GM18951 (cell line): ENCODE measurements at regions not wholly inside any gene's neighbourhood (a gene's known extent, or its start where the extent isn't known, plus 50 kb on each side); places are given as distances from the start of the nearest gene placed in this dataset.

Experiments
- POLR2A ChIP-seq: IDR thresholded peaks from 4 replicates; pipeline ENCODE4 v1.6.1; 2011; ENCODE audit warnings: mild to moderate bottlenecking; ENCODE audit not compliant: insufficient read length, insufficient read depth; ENCODE audit errors: extremely low read depth
- in situ Hi-C: fragments of 300-500 bp; cut with MboI; formaldehyde crosslinking; loops from one replicate; pipeline ENCODE4 v1.12.0; 2022; ENCODE audit warnings: low sequenced_read_pairs, mixed read lengths, inconsistent platforms; ENCODE audit not compliant: unreplicated experiment

DNA sequence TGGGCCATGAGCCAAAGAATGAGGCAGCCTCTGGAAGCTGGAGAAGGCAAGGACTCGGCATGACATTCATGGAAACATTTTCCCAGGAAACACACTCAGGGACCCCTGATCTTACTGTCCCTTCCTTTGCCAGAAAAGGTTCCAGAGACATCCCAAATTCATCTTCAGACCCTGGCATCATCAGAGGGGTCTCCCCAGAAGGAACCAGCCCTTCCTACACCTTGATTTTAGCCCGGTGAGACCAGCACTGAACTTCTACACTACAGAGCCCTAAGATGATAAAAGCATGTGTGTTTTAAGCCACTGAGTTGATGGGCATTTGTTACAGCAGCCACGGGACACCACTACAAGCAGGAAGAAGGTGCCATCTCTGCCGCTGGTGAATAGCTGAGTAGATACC lies 262.3 kb downstream of the C16orf95 start:
- no peak for TF ChIP-seq POLR2A
- in situ Hi-C loops = no loop called here

DNA sequence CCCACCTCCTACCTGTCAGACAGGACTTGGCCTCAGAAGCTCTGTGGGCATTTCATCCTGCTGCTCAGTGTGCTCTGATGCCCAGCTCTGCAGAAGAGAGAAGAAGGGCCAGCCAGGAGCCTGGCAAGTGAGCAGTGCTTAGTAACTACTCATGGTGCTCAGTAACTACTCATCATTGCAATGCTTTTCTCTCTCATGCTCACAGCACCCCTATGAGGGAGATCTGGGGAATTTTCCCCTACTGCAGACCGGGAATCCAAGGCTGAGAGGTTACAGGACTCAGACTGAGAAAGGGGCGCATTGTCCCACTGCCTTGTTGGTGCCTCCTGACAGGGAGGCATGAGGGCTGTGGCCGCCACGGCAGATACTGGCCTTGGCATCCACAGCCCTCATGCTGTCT lies 261.1 kb downstream of the C16orf95 start:
- in situ Hi-C loops = no loop called here
- no peak for TF ChIP-seq POLR2A

DNA sequence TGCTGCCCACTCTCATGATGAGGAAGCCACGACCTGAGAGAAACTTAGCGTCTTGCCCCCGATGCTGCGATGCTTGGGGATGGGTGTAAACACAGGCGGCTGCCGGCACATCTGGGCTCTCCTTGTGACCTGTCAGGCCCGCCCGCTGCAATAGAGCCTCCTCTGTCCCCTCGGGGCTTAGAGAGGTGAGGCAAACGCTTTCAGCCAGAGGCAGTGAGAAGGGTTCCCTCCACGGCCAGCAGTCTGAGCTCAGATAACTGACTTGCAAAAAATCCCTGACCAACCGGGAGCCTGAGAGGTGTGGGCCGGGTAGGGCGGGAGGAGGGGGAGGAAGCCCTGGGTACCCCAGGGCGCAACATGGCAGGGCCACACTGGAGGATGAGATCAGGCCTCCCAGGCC lies 260.6 kb downstream of the C16orf95 start:
- no peak for TF ChIP-seq POLR2A

DNA sequence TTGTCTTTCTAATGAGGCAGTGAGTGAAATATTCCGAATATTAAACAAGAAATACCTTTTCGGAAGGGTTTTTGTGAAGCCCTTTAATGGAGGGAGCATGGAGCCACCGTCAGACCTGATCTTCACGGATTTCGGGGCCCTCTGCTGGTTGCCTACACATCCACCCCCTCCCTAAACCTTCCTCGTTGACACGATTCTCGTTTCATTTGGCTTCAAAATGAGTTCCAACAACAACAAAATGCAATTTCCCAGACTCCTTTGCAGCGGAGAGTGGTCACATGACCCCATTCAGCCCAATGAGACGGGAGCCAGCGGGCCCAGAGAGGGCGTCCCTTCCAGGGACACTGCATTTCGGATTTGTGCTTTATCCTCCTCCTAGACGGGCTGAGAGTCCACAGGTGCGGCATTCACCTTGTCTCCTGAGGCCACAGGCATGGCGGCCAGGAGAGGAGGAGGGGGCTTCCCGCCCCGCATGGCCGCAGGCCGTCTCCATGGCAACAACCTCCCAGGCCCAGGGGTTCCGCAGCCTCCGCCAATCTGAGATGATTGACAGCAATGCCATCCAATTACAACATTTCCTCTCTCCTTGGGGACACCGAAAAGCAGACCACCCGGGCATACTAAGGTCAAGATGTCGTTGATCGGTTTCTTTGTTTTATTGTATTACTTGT lies 259.8 kb downstream of the C16orf95 start:
- TF ChIP-seq POLR2A = no peak
- in situ Hi-C loops = no loop called here

More for the DNA sequence above, 260.6 kb downstream of the C16orf95 start:
- in situ Hi-C loops = no loop called here

DNA sequence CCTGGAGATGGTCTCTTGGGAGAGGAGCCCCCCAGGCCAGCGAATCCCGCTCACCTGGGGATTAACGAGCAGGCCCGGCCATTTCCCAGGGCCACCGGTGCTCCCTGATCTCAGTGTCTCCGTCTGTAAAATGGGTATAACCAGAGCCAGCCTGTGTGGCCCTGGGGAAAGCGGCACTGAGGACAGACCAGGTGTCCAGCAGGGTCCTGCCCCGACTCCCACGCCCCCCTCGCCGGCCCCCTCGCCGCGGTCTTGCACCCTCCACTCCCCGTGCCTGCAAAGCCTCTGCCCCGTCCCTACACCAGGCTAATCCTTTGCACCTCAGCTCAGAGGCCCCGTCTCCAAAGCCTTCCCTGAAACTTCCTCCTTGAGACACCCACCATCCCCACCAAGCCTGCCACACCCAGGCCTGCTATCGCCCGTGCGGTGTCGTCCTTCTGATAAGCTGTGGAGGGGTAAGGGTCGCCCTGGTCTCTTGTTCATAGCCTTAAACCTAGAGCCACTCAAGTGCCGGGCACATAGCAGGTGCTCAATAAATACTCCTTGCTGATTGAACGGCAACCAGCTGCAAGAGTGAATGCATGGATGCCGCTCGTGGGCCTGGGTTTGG lies 259.1 kb downstream of the C16orf95 start:
- TF ChIP-seq POLR2A = no peak

DNA sequence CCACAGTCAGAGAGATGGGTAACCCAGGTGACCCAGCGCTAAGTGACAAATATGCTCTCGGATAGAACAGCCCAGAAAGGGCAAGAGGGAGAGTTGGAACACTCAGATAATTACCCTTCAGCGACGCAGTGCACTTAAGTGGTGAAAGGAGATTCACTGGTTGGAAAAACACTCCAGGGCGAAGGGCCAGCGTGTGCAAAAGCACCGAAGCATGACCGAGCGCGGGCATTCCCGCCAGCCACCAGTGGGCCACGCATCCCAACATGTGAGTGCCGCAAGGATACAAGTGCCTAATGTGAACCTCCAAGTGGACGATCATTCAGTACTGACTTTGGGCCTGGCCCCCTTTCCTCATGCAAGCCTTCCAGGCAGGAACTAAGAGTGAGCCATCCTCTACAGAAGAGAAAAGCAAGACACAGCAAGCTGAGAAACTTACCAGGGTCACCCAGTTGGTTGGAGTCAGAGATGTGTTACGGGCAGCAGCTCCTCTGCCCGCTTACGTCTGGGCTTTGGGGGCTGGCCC lies 258.4 kb downstream of the C16orf95 start:
- no peak for TF ChIP-seq POLR2A
- in situ Hi-C loops = no loop called here

More for the DNA sequence above, 259.1 kb downstream of the C16orf95 start:
- in situ Hi-C loops = no loop called here

DNA sequence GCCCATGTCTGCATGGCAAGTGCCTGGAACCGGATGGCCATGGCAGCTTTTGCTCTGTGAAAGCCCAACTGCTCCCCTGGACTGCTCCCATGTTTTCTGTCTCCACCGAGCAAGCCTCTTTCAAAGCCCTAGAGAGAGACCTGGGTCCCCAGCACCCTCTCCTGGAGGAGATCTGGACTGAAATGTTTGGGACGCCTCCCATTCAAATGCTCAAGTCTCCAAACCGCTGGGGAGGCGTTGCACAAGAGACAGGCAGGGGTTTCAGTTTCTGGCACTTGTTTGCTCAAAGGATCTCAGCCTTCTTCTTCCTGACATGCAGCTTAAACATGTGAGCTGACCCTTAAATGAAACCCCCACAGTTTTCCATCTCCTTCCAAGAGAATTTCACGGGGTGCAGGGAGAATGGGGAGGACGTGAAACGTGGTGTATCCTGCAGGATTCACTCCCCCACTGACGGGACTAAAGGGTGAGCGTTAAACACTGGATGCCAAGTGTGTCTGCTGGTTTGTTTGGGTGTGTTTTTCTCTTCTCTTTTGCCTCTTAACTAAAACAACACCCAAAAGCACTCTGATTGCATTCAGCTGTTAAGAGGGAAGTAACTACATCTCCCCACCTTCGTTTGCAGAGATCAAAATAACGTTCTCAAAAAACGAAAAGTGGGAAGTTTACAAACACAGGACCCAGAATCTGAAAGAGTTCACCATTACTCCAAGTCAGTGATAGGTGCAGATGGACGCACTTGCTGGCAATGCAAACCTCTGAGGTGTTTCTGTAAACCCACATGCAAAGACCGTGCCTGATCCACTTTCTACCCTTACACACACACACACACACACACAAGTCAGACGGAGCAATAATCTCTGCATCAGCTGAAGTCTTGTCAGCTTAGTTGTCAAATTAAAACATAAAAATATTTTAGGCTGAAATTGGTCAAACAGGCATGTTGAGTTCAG lies 256.9 kb downstream of the C16orf95 start:
- in situ Hi-C loops = loop anchor here (10.0 kb wide), 1 partner anchor 496 kb away; the partner anchor contains the start of gene FOXC2
- no peak for TF ChIP-seq POLR2A

DNA sequence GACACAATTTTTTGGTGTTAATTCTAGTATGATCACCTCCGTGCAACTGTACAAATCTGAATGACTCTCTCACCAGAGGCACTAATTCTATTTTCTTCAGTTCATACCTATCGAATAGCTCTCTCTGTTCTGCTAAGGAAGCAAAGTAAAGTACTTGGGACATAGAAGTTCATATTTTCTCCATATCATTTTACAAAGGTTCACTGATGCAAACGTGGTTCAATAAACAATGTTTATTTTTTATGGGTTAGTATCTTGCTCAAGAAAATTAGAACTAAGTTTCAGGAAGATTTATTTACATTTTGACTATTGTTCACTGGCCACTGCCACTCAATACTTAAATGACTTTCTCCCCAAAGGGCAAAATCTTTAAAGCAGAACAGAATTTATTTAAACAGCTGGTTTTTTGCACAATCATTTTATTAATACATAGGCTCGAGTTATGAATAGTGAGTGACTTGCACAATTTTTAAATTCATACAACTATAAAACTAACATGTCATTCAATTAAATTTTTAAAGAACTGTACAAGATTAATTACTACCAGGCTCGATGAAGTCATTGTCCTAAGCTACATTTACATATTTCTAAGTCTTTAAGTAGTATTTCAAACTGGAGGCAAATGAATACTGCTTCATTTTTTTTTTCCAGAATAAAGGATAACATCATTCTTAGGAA lies 255.8 kb downstream of the C16orf95 start:
- TF ChIP-seq POLR2A = no peak
- in situ Hi-C loops = loop anchor here (10.0 kb wide), 1 partner anchor 497 kb away; the partner anchor contains the start of gene FOXC2

DNA sequence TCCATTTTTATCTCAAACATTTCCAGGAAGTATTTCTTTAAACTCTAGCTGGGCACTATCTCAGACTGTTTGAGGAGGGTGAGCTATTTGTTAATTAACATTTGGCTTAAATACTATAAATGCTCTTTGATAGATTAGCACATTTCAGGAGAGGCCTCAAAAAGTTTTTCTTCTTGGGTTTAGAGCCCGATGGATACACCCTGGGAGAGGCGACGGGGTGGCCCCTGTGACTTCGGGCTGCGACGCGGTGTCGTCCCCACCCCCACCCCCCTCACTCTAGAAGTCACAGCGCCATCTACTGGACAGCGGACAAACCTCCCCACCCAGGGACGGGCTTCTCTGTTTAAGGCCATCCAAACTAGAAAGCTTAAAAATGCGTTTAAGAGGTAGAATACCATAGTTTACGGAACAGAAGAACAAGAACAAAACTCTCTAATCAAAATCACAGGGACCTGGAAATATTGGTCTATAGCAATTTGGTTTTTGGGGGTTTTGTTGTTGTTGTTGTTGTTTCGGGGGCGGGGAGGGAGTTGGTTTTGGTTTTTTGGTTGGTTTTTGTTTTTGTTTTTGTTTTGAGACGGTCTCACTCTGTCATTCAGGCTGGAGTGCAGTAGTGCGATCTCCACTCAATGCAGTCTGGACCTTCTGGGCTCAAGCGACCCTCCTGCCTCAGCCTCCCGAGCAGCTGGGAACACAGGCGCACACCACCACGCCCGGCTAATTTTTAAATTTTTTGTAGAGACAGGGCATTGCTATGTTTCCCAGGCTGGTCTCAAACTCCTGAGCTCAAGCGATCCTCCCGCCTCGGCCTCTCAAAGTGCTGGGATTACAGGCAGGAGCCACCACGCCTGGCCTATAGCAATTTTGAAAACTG lies 254.4 kb downstream of the C16orf95 start:
- in situ Hi-C loops = loop anchor here (10.0 kb wide), 1 partner anchor 498 kb away; the partner anchor contains the start of gene FOXC2
- no peak for TF ChIP-seq POLR2A

DNA sequence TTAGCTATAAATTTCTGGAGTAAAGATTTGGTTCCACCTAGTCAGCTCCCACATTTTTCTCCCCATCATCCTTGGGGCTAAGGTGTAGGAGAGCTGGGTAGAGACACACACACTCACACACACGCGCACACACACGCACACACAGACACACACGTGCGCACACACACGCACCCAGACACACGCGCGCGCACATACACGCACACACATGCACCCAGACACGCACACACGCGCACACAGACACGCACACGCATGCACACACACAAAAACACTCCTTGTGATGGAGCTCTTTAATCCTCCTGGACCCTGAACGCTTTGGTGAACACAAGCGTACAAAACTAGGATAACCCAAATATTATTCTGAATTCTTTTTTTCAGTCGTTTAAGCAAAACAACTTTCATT lies 253.6 kb downstream of the C16orf95 start:
- in situ Hi-C loops = loop anchor here (10.0 kb wide), 1 partner anchor 499 kb away; the partner anchor contains the start of gene FOXC2
- no peak for TF ChIP-seq POLR2A

DNA sequence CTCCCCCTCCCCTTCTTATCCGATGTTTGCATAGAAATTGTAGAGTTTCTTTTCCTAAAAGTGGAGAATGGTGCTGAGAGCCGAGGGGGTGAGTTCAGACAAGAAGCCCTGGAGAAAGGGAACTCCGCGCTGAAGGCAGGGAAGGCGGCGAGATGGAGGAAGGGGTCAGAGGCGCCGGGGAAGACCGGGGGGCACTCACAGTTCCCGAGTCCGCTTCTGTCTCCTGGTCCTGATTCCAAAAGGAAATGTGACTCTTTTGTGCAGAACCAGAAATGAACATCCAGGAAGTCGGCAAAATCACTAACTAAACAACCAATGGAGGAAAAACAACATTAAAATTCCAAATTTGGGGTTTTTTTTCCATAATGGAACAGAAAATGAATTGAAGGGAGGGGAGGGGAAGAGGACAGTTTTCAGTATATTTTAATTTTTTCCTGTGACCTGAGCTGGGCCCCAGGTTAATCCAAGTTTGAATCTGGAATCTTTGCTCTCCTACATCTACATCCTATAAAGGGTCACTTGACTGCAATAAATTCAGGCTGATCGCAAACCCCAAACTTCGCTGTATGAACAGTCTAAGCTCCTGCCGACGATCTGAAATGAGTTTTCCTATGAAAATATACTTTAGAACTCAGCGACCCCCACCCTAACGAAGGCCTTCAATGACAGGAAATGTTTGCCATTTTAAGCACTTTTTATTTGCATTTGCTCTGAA lies 252.3 kb downstream of the C16orf95 start:
- no peak for TF ChIP-seq POLR2A
- in situ Hi-C loops = loop anchor here (10.0 kb wide), 1 partner anchor 500 kb away; the partner anchor contains the start of gene FOXC2

DNA sequence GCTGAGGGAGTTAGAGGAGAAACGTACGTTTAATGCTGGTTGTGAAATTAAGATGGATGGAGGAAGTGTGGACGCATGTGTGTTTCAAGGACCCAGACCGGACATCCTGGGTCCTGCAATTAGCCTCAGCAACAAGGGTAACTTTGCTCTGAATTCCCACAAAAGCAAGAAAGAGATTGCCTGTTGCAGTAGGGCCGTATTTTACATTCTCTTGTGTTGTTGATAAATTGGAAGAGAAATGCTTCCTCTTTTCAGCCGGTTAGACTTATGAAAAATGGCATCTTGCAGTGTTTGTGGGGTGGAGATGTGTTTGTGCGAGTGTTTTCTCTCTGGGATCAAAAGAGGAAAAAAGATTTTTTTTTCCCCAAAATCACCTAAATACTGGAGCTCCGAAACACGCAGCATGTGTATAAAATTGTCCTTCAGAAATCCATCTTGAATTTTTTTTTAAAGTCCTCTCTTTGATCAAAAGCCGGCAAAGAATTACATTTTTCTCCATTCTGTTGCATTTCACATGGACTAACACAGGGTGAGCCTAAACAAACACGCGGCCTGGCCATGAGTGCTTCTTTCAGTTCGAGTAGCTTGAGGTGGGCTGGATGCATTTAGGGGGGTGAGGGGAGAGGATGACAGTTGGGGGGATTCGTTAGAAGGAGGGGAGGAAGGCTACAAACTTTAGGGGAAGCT lies 251.6 kb downstream of the C16orf95 start:
- TF ChIP-seq POLR2A = no peak
- in situ Hi-C loops = loop anchor here (10.0 kb wide), 1 partner anchor 501 kb away; the partner anchor contains the start of gene FOXC2
